ENCODE measurements at regions not wholly inside any gene's neighbourhood (a gene's known extent, or its start where the extent isn't known, plus 50 kb on each side); places are given as distances from the start of the nearest gene placed in this dataset.
"Not testable (repeated sequence)": the region's sequence is repeated elsewhere in the genome, so short reads cannot be mapped to it uniquely, and the experiment has no call there.

- TF ChIP-seq POLR2A (IDR thresholded peaks at IDR 0.05) = no peak
- no peak for TF ChIP-seq CTCF (IDR thresholded peaks at IDR 0.05)
- no peak overlapping the region for H3K4me3 ChIP-seq
- no peaks in the 10 kb centered on the region for H3K36me3 ChIP-seq (replicated peaks in 1 of 2)
- intact Hi-C loops (cut with DNase I) = no loop called here
- WGBS, 4 donors = 70 to 74% (median 72%) methylated on average over 8 of the region's 8 CpGs
- H3K4me1 ChIP-seq (replicated peaks in 1 of 2) = no peaks in the 10 kb centered on the region
- no peak overlapping the region for H3K27ac ChIP-seq
- H3K9me3 ChIP-seq (replicated peaks in 1 of 3) = no peaks in the 10 kb centered on the region
- H3K27me3 ChIP-seq = no peaks in the 10 kb centered on the region
- no peak for DNase-seq
Observed at GRCh38 chr6:141463237-141463977, 669.3 kb upstream of the GJE1 start.

- Histone ChIP-seq H3K27me3 (no peaks in the 10 kb centered on the region), H3K4me3 (no peak overlapping the region), H3K36me3 (replicated peaks in 1 of 2) (no peaks in the 10 kb centered on the region), H3K9me3 (replicated peaks in 1 of 3) (no peaks in the 10 kb centered on the region), H3K4me1 (replicated peaks in 1 of 2) (no peaks in the 10 kb centered on the region), H3K27ac (no peak overlapping the region)
- intact Hi-C loops (cut with DNase I) = no loop called here
- TF ChIP-seq POLR2A (IDR thresholded peaks at IDR 0.05) (no peak), CTCF (IDR thresholded peaks at IDR 0.05) (no peak)
- WGBS, 4 donors = 73 to 95% (median 80%) methylated on average over 1 of the region's 1 CpG
- no peak for DNase-seq
Observed at GRCh38 chr6:141460743-141461484, 671.8 kb upstream of the GJE1 start.

GRCh38 chr6:141460245-141460644 lies 672.5 kb upstream of the GJE1 start:
- 76 to 83% (median 79%) methylated on average over 5 of the region's 5 CpGs for WGBS, 4 donors
- H3K9me3 ChIP-seq (replicated peaks in 1 of 3); H3K4me3 ChIP-seq; DNase-seq; H3K27me3 ChIP-seq; H3K27ac ChIP-seq; H3K36me3 ChIP-seq (replicated peaks in 1 of 2); H3K4me1 ChIP-seq (replicated peaks in 1 of 2); intact Hi-C loops (cut with DNase I): not testable (repeated sequence)

- H3K27ac ChIP-seq; H3K27me3 ChIP-seq; intact Hi-C loops (cut with DNase I); H3K4me3 ChIP-seq; H3K9me3 ChIP-seq (replicated peaks in 1 of 3); H3K36me3 ChIP-seq (replicated peaks in 1 of 2); H3K4me1 ChIP-seq (replicated peaks in 1 of 2); DNase-seq: not testable (repeated sequence)
- 85 to 92% (median 88%) methylated on average over 4 to 5 of the region's 5 CpGs for WGBS, 4 donors
Observed at GRCh38 chr6:141457984-141458383, 674.7 kb upstream of the GJE1 start.

GRCh38 chr6:141452354-141452686 lies 680.4 kb upstream of the GJE1 start:
- no peak for TF ChIP-seq POLR2A (IDR thresholded peaks at IDR 0.05)
- TF ChIP-seq CTCF (IDR thresholded peaks at IDR 0.05) = no peak
- no peak for DNase-seq
- Histone ChIP-seq H3K27ac (no peak overlapping the region), H3K9me3 (replicated peaks in 1 of 3) (no peaks in the 10 kb centered on the region), H3K4me3 (no peak overlapping the region), H3K36me3 (replicated peaks in 1 of 2) (no peaks in the 10 kb centered on the region), H3K4me1 (replicated peaks in 1 of 2) (no peaks in the 10 kb centered on the region), H3K27me3 (no peaks in the 10 kb centered on the region)
- intact Hi-C loops (cut with DNase I) = no loop called here
